ENCODE measurements at regions not wholly inside any gene's neighbourhood (a gene's known extent, or its start where the extent isn't known, plus 50 kb on each side); places are given as distances from the start of the nearest gene placed in this dataset.

GRCh38 chr5:74504463-74504862, 136.1 kb downstream of the ENC1 start:
- intact Hi-C loops (cut with micrococcal nuclease): no loop called here
- DNase-seq (ENCODE audit: low spot score): no peak

GRCh38 chr5:74502479-74502950, 138.0 kb downstream of the ENC1 start:
- peaks cover 3% of the 10 kb centered on the region for H3K27me3 Mint-ChIP-seq (ENCODE audit: insufficient read depth)
- no peak overlapping the region for H3K27ac Mint-ChIP-seq
- H3K36me3 Mint-ChIP-seq (ENCODE audit: low read depth): no peaks in the 10 kb centered on the region
- H3K9me3 Mint-ChIP-seq: no peaks in the 10 kb centered on the region
- no peak for DNase-seq (ENCODE audit: low spot score)
- no peak overlapping the region for H3K4me3 Mint-ChIP-seq
- no peaks in the 10 kb centered on the region for H3K4me1 Mint-ChIP-seq (ENCODE audit: low read depth)
- intact Hi-C loops (cut with micrococcal nuclease): no loop called here

More at GRCh38 chr5:74504463-74504862, 136.1 kb downstream of the ENC1 start:
- H3K27ac Mint-ChIP-seq: no peak overlapping the region
- H3K4me3 Mint-ChIP-seq: no peak overlapping the region
- no peaks in the 10 kb centered on the region for H3K27me3 Mint-ChIP-seq (ENCODE audit: insufficient read depth)
- no peaks in the 10 kb centered on the region for H3K4me1 Mint-ChIP-seq (ENCODE audit: low read depth)
- no peaks in the 10 kb centered on the region for H3K36me3 Mint-ChIP-seq (ENCODE audit: low read depth)
- H3K9me3 Mint-ChIP-seq: no peaks in the 10 kb centered on the region

GRCh38 chr5:74501674-74502478, 138.7 kb downstream of the ENC1 start:
- Mint-ChIP-seq H3K36me3 (ENCODE audit: low read depth) (no peaks in the 10 kb centered on the region), H3K27ac (no peak overlapping the region), H3K9me3 (no peaks in the 10 kb centered on the region), H3K4me1 (ENCODE audit: low read depth) (no peaks in the 10 kb centered on the region), H3K27me3 (ENCODE audit: insufficient read depth) (peaks cover 3% of the 10 kb centered on the region), H3K4me3 (no peak overlapping the region)
- no peak for DNase-seq (ENCODE audit: low spot score)
- intact Hi-C loops (cut with micrococcal nuclease): no loop called here

GRCh38 chr5:74500110-74500917, 140.2 kb downstream of the ENC1 start:
- intact Hi-C loops (cut with micrococcal nuclease): no loop called here
- DNase-seq (ENCODE audit: low spot score): no peak
- Mint-ChIP-seq H3K9me3 (no peaks in the 10 kb centered on the region), H3K27ac (no peak overlapping the region), H3K36me3 (ENCODE audit: low read depth) (no peaks in the 10 kb centered on the region), H3K27me3 (ENCODE audit: insufficient read depth) (peaks cover 3% of the 10 kb centered on the region), H3K4me3 (no peak overlapping the region), H3K4me1 (ENCODE audit: low read depth) (no peaks in the 10 kb centered on the region)

- H3K9me3 Mint-ChIP-seq: no peaks in the 10 kb centered on the region
Measured at GRCh38 chr5:74499256-74500050, 141.1 kb downstream of the ENC1 start.

GRCh38 chr5:74497706-74498105, 142.8 kb downstream of the ENC1 start:
- intact Hi-C loops (cut with micrococcal nuclease): no loop called here
- H3K4me3 Mint-ChIP-seq: no peak overlapping the region

More at GRCh38 chr5:74499256-74500050, 141.1 kb downstream of the ENC1 start:
- Mint-ChIP-seq H3K4me1 (ENCODE audit: low read depth) (no peaks in the 10 kb centered on the region), H3K27me3 (ENCODE audit: insufficient read depth) (peaks cover 5% of the 10 kb centered on the region), H3K4me3 (no peak overlapping the region), H3K36me3 (ENCODE audit: low read depth) (no peaks in the 10 kb centered on the region), H3K27ac (no peak overlapping the region)
- DNase-seq (ENCODE audit: low spot score): no peak
- intact Hi-C loops (cut with micrococcal nuclease): no loop called here

GRCh38 chr5:74493411-74493810, 147.1 kb downstream of the ENC1 start:
- H3K27ac Mint-ChIP-seq: no peak overlapping the region
- intact Hi-C loops (cut with micrococcal nuclease): no loop called here
- H3K4me1 Mint-ChIP-seq (ENCODE audit: low read depth): no peaks in the 10 kb centered on the region
- no peak overlapping the region for H3K4me3 Mint-ChIP-seq
- no peak for DNase-seq (ENCODE audit: low spot score)
- no peaks in the 10 kb centered on the region for H3K36me3 Mint-ChIP-seq (ENCODE audit: low read depth)
- peaks cover 17% of the 10 kb centered on the region for H3K27me3 Mint-ChIP-seq (ENCODE audit: insufficient read depth)
- no peaks in the 10 kb centered on the region for H3K9me3 Mint-ChIP-seq

More at GRCh38 chr5:74497706-74498105, 142.8 kb downstream of the ENC1 start:
- no peak for DNase-seq (ENCODE audit: low spot score)
- Mint-ChIP-seq H3K9me3 (no peaks in the 10 kb centered on the region), H3K27me3 (ENCODE audit: insufficient read depth) (peaks cover 8% of the 10 kb centered on the region), H3K27ac (no peak overlapping the region), H3K36me3 (ENCODE audit: low read depth) (no peaks in the 10 kb centered on the region), H3K4me1 (ENCODE audit: low read depth) (no peaks in the 10 kb centered on the region)

GRCh38 chr5:74492230-74492629, 148.3 kb downstream of the ENC1 start:
- Mint-ChIP-seq H3K4me3 (no peak overlapping the region), H3K27ac (no peak overlapping the region), H3K36me3 (ENCODE audit: low read depth) (no peaks in the 10 kb centered on the region), H3K9me3 (no peaks in the 10 kb centered on the region), H3K27me3 (ENCODE audit: insufficient read depth) (peaks cover 17% of the 10 kb centered on the region), H3K4me1 (ENCODE audit: low read depth) (no peaks in the 10 kb centered on the region)
- no peak for DNase-seq (ENCODE audit: low spot score)
- intact Hi-C loops (cut with micrococcal nuclease): no loop called here

GRCh38 chr5:74491586-74491985, 148.9 kb downstream of the ENC1 start:
- H3K9me3 Mint-ChIP-seq: no peaks in the 10 kb centered on the region

GRCh38 chr5:74490814-74491213, 149.7 kb downstream of the ENC1 start:
- no peaks in the 10 kb centered on the region for H3K4me1 Mint-ChIP-seq (ENCODE audit: low read depth)
- no peaks in the 10 kb centered on the region for H3K36me3 Mint-ChIP-seq (ENCODE audit: low read depth)
- H3K9me3 Mint-ChIP-seq: no peaks in the 10 kb centered on the region
- H3K27me3 Mint-ChIP-seq (ENCODE audit: insufficient read depth): peaks cover 20% of the 10 kb centered on the region
- intact Hi-C loops (cut with micrococcal nuclease): no loop called here
- no peak overlapping the region for H3K4me3 Mint-ChIP-seq
- DNase-seq (ENCODE audit: low spot score): no peak
- no peak overlapping the region for H3K27ac Mint-ChIP-seq

More at GRCh38 chr5:74491586-74491985, 148.9 kb downstream of the ENC1 start:
- no peak for DNase-seq (ENCODE audit: low spot score)
- Mint-ChIP-seq H3K27me3 (ENCODE audit: insufficient read depth) (peaks cover 17% of the 10 kb centered on the region), H3K4me3 (no peak overlapping the region), H3K4me1 (ENCODE audit: low read depth) (no peaks in the 10 kb centered on the region), H3K36me3 (ENCODE audit: low read depth) (no peaks in the 10 kb centered on the region), H3K27ac (no peak overlapping the region)
- intact Hi-C loops (cut with micrococcal nuclease): no loop called here

GRCh38 chr5:74482990-74483389, 157.5 kb downstream of the ENC1 start:
- Mint-ChIP-seq H3K27me3 (ENCODE audit: insufficient read depth) (peaks cover 8% of the 10 kb centered on the region), H3K4me1 (ENCODE audit: low read depth) (no peaks in the 10 kb centered on the region), H3K4me3 (no peak overlapping the region), H3K27ac (no peak overlapping the region), H3K36me3 (ENCODE audit: low read depth) (no peaks in the 10 kb centered on the region), H3K9me3 (no peaks in the 10 kb centered on the region)
- intact Hi-C loops (cut with micrococcal nuclease): no loop called here
- DNase-seq (ENCODE audit: low spot score): no peak

- no peak overlapping the region for H3K4me3 Mint-ChIP-seq
- intact Hi-C loops (cut with micrococcal nuclease): no loop called here
- peaks cover 8% of the 10 kb centered on the region for H3K27me3 Mint-ChIP-seq (ENCODE audit: insufficient read depth)
- no peaks in the 10 kb centered on the region for H3K9me3 Mint-ChIP-seq
- no peak for DNase-seq (ENCODE audit: low spot score)
- H3K27ac Mint-ChIP-seq: no peak overlapping the region
- H3K36me3 Mint-ChIP-seq (ENCODE audit: low read depth): no peaks in the 10 kb centered on the region
- no peaks in the 10 kb centered on the region for H3K4me1 Mint-ChIP-seq (ENCODE audit: low read depth)
Measured at GRCh38 chr5:74482523-74482922, 158.0 kb downstream of the ENC1 start.

All from activated T-helper 1 cell treated with anti-CD3 and anti-CD28 coated beads, Interleukin-12 subunit alpha, Interleukin-12 subunit beta, Interleukin-2, Interleukin-4 antibody, amounts not matched to agents 30 ng/mL and 10 ng/mL and 1 ng/mL, durations not matched to agents 14 hours and 24 hours and 36 hours (primary cell).